ENCODE measurements at regions not wholly inside any gene's neighbourhood (a gene's known extent, or its start where the extent isn't known, plus 50 kb on each side); places are given as distances from the start of the nearest gene placed in this dataset.

- no peak overlapping the region for H3K27ac ChIP-seq (ENCODE audit: low read depth, low read length)
- H3K4me3 ChIP-seq (ENCODE audit: extremely low read depth in 1 of 4, insufficient read depth in 2 of 4, low read depth in 3 of 4, low read length in 4 of 4): no peak overlapping the region
- H4K5ac ChIP-seq (ENCODE audit: insufficient read length, low read depth, low read length): no peak overlapping the region
- H4K8ac ChIP-seq (ENCODE audit: extremely low read depth, insufficient read depth, low read length): no peak overlapping the region
- no peak overlapping the region for H3K18ac ChIP-seq (ENCODE audit: extremely low read depth, low read length)
- no peak overlapping the region for H2AK5ac ChIP-seq (ENCODE audit: low read depth, low read length)
- no peaks in the 10 kb centered on the region for H3K9me3 ChIP-seq (ENCODE audit: insufficient read depth in 2 of 2, low read depth in 1 of 2, low read length in 1 of 2)
- H3K9ac ChIP-seq (replicated peaks in 1 of 4; ENCODE audit: extremely low read depth in 1 of 4, low read depth in 3 of 4, low read length in 3 of 4): no peak overlapping the region
- H3K4me1 ChIP-seq (replicated peaks in 1 of 4; ENCODE audit: control insufficient read depth in 3 of 4, insufficient read depth in 4 of 4, low read length in 3 of 4): peaks cover 0 to 11% (median 4%) of the 10 kb centered on the region in 4 experiments; a peak in 2 of 7 replicates
- H2BK120ac ChIP-seq (replicated peaks; ENCODE audit: low read depth, low read length): no peak overlapping the region
- H2BK12ac ChIP-seq (ENCODE audit: low read depth, low read length): no peak overlapping the region
- H2BK20ac ChIP-seq (ENCODE audit: low read length): no peak overlapping the region
- DNase-seq (ENCODE audit: low read depth in 1 of 2, low spot score in 2 of 2) (no peak), FAIRE-seq (no peak)
- H3K14ac ChIP-seq (ENCODE audit: insufficient read length): no peak overlapping the region
- CTCF ChIA-PET (ENCODE audit: partially characterized antibody): interaction anchor here (0.6 to 2.5 kb wide), 14 partner anchors 9 to 372 kb away, joined by 3 to 14 read pairs (median 3); no protein-coding TSS in a partner anchor
- no peak overlapping the region for H3K4me2 ChIP-seq (ENCODE audit: insufficient read depth in 1 of 2, low read depth in 2 of 2, low read length in 2 of 2)
- no peak for TF ChIP-seq TAF1 (IDR thresholded peaks at IDR 0.05; ENCODE audit: low read depth, low read length)
- TF ChIP-seq EP300 (IDR thresholded peaks at IDR 0.05; ENCODE audit: borderline replicate concordance in 1 of 2, low read depth in 2 of 2, low read length in 2 of 2): no peak
- TF ChIP-seq GTF2F1 (IDR thresholded peaks at IDR 0.05; ENCODE audit: borderline replicate concordance, low read depth, low read length): no peak
- no peak for TF ChIP-seq SP2 (IDR thresholded peaks at IDR 0.05; ENCODE audit: low read length)
- TF ChIP-seq YY1 (IDR thresholded peaks at IDR 0.05; ENCODE audit: low read depth, low read length): no peak
- no peak for TF ChIP-seq ATF2 (IDR thresholded peaks at IDR 0.05; ENCODE audit: low read length)
- TF ChIP-seq SIN3A (conservative IDR thresholded peaks at IDR 0.05 in 1 of 2, IDR thresholded peaks at IDR 0.05 in 1 of 2; ENCODE audit: low read depth in 1 of 2, low read length in 2 of 2): no peak
- TF ChIP-seq MAX (IDR thresholded peaks at IDR 0.05): no peak
- TF ChIP-seq TEAD4 (IDR thresholded peaks at IDR 0.05; ENCODE audit: low read depth, low read length): no peak
- H3K23ac ChIP-seq (ENCODE audit: insufficient read length): no peak overlapping the region
- H3K79me2 ChIP-seq (ENCODE audit: control insufficient read depth in 1 of 2, insufficient read depth in 2 of 2, low read length in 2 of 2): no peaks in the 10 kb centered on the region
- H4K20me1 ChIP-seq (replicated peaks in 1 of 2; ENCODE audit: control insufficient read depth in 1 of 2, insufficient read depth in 2 of 2, low read length in 2 of 2): no peaks in the 10 kb centered on the region
- POLR2A ChIA-PET (ENCODE audit: partially characterized antibody): no interaction called here
- H2BK15ac ChIP-seq (ENCODE audit: low read length): no peak overlapping the region
- no peak overlapping the region for H3K56ac ChIP-seq (replicated peaks; ENCODE audit: insufficient read length, low read depth, low read length)
- H3K79me1 ChIP-seq (ENCODE audit: low read depth, low read length): no peaks in the 10 kb centered on the region
- H3K27me3 ChIP-seq (replicated peaks in 1 of 4; ENCODE audit: control insufficient read depth in 3 of 4, extremely low read depth in 1 of 4, insufficient read depth in 3 of 4, low read length in 3 of 4): no peaks in the 10 kb centered on the region
- no peak overlapping the region for H4K91ac ChIP-seq (replicated peaks; ENCODE audit: insufficient read length, low read length)
- H2BK5ac ChIP-seq (ENCODE audit: low read depth, low read length): no peak overlapping the region
- 92% methylated on average over 6 of the region's 6 CpGs; no CpG with 5 or more reads in 1 of the 2 experiments for WGBS, 2 experiments (ENCODE audit: extremely low coverage in 1 of 2, insufficient coverage in 1 of 2, insufficient read length in 1 of 2, insufficient replicate concordance in 2 of 2, low coverage in 1 of 2, low lambda C conversion rate in 2 of 2, missing lambda C conversion rate in 1 of 2)
- no peaks in the 10 kb centered on the region for H3K23me2 ChIP-seq (ENCODE audit: low read depth, low read length)
- H3K4ac ChIP-seq (replicated peaks; ENCODE audit: insufficient read length, low read depth, low read length): no peak overlapping the region
- no peak overlapping the region for H2AFZ ChIP-seq (ENCODE audit: low read length)
- H3K36me3 ChIP-seq (ENCODE audit: control insufficient read depth in 2 of 4, insufficient read depth in 4 of 4, low read length in 3 of 4): peaks cover 0 to 2% (median 0%) of the 10 kb centered on the region in 4 experiments; a peak in 1 of 8 replicates
Measured at GRCh38 chr11:92528001-92528400, 303.4 kb downstream of the FAT3 start.
